Epidermal melanocyte (primary cell): ENCODE measurements at regions not wholly inside any gene's neighbourhood (a gene's known extent, or its start where the extent isn't known, plus 50 kb on each side); places are given as distances from the start of the nearest gene placed in this dataset.
"Not testable (repeated sequence)": the region's sequence is repeated elsewhere in the genome, so short reads cannot be mapped to it uniquely, and the experiment has no call there.

Experiments
- DNase-seq: peaks from one replicate; pipeline ENCODE4 v3.0.0; 2011; ENCODE audit warnings: low spot score; ENCODE audit not compliant: insufficient read length

DNA sequence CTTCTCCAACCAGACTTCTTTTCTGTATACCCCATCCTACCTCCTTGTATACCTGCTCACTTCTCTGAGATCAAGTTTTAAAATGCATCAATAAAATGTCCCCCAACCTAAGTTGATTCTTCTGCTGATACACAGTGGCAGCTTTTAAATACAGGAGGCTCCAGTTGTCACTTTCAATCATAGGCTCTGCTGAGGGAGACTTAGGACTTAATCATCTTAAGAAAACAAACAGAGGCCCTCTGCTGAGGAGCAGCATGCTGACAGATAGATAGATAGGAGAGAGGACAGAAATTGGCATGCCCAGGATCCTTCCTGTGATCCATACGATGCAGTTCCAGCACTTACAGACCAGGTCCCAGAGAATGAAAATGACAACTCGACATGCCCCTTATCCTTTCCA, 311.0 kb upstream of the PROX1 start:
- no peak for DNase-seq

DNA sequence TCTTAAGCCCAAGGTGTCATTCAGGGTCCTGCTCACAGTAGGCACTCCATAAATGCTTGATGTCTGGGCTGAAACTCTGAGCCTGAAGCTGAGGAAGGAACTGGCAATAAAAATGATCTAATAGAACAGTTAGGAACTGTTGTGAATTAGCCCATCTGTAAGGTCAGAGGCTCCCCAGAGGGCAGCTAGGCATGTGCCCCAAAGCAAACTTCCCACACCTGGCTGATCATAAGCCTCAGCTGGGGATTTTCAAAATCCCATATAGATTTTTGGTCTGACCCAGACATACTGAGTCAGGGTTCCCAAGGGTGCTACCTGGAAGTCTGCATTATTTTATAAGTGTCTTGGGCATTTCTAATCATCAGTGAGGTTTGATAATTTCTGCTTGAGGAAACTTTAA, 309.4 kb upstream of the PROX1 start:
- no peak for DNase-seq

DNA sequence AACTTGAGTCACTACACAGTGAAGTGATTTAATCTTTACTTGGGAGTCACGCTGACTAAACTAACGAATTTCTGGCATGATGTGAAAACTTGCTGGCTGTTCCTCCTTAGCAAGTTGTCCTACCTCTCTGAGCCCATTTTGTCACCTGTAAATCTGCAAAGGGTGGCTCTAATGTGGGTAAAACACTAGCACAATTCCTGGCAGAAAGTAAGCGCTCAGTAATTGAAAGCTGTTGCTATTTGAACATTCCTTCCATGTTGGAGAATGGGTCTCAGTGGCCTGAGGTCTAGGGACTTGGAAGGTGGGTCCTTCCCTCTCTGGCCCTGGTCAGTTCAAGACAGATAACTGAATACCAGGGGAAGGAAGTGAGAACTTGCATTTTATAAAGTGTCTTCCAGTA, 309.0 kb upstream of the PROX1 start:
- no peak for DNase-seq

DNA sequence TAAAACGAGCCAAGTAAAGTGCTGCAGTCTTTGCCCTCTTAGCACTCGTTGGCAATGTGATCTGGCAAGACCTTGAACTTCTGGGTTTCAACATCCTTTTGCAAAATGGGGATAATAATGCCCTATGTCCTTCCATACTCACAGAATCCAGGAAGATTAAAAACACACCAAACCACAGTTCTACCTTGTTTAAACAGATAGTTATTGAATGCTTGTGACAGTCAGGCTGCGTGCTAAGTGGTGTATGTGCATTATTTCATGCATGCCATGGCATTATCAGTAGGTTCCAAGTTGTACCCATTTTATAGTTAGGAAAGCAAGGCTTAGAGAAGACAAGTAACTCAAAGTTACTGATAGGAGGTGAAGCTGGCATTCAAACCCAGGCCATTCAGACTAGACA, 308.6 kb upstream of the PROX1 start:
- DNase-seq, result no peak

DNA sequence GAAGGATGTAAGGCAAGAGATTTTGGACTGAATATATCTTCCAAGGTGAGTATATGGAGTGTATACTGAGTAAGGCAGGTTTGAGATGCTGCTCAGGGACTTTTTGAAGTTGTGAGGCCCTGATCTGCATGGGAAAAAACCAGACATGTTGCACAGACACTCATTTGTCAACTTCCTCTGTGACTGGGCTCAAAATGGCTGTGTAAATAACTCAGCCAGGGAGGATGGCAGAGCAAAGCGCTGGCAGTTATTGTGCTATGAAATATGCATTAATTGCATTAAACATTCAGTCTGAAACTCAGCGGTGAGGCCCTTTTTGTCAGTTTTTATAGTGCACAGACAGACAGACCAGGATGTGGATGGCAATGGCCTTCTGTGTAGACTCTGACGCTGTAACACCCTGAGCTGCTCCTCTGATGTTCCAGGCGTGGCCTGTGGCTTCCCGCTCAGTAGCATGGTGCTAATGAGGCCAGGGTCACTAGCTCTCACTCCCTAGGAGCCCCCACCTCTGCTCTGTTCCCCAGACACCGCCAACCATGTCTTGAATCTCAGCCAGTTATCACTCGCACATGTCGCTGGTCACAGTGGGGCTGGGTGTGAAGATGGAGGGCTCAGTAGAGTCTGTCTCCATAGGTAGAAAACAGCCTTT, 307.0 kb upstream of the PROX1 start:
- no peak for DNase-seq

DNA sequence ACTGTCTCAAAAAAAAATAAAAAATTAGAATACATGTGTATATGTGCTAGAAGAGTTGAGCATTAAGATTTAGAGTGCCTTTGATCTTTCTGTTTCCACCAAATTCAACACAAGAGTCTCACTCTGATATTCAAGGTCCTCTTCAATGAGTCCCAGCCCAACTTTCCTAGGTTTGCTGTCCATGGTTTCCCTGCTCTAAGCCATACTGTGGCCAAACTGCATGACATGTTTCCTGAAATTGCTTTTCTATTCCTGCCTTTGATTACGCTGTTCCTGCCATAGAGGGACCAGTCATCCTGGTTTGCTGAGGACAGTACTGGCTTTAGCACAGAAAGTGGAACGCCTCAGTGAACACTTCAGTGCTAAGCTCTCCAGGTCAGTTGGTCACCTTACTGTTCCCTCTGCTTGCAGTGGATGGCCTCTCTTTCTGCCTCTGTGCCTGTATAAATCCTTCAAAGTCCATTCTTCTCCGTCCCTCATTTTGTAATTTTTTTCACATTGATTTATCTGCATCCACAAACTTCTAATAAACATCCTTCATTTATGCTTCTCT, 305.9 kb upstream of the PROX1 start:
- DNase-seq, result no peak

DNA sequence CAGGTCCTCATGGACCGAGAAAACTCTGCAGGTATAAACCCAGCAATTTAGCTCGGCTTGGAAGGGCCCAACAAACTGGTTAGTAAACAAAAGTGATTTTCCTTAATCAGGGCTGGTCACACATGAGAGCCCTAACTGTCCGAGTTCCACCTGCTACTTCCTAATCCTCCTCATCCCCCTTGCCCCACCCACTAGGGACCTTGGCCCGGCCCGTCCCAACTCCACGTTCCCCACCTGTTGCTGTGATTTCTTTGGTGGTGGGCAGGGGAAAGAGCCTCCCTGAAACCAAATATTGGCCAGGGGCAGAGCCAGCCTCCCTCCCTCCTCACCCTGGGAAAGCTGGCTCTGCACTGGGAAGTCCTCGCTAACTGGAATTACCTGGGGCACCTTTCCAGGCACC, 304.2 kb upstream of the PROX1 start:
- DNase-seq, result no peak

DNA sequence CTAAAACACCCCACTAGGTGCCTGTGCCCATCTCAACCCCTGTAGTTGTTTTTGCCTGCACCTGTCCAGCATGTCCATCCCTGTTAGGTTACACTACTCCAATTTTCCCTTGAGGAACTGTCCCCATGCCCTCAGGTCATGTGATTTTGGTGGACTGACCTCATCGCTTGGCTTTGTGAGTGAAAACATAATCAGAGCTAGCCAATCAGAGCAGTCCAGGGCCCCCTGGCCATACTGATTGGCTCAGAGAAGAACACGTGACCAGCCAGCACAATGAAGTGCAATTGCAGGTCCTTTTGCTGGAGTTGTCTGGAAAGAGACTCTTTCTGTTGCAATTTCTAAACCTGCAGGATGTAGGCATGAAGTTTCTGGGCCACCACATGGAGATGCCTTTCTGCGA, 303.3 kb upstream of the PROX1 start:
- DNase-seq, result no peak

DNA sequence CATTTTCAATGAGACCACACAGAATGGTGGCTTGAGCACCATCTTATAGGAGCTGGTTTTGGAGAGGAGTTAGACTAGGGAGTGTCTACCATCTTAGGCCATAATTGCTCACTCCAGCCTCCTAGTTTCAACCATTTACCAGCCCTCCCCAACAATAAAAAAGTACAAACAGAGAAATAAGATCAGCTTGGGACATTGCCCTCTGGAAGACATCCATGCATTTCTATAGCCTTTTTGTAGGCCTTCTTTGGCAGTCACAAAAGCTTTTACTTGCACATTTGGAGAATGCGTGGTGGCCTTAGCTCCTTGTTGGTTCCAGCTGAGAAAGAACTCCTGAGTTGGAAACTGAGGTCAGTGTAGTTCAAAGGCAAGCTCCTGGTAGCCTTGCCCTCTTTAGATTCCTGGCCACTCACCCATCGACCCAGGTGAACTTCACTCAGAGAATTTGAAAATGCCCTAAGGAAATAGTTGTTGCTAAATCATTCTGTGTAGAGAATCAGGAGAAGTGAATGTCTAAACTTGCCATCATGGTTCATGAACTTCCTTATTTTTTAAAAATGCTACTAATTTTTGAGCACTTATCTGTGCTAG, 301.7 kb upstream of the PROX1 start:
- no peak for DNase-seq

DNA sequence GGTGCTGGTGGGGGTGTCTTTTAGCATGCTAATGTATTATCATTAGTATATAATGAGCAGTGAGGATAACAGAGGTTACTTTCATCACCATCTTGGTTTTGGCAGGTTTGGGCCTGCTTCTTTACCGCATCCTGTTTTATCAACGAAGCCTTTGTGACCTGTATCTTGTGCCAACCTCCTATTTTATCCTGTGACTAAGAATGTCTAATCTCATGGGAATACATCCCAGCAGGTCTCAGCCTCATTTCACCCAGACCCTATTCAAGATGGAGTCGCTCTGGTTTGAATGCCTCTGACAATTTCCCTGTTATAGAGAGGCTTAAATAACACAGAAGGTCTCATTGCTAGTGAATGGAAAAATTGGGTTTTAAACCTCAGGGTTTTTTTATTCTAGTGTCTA, 300.8 kb upstream of the PROX1 start:
- no peak for DNase-seq

DNA sequence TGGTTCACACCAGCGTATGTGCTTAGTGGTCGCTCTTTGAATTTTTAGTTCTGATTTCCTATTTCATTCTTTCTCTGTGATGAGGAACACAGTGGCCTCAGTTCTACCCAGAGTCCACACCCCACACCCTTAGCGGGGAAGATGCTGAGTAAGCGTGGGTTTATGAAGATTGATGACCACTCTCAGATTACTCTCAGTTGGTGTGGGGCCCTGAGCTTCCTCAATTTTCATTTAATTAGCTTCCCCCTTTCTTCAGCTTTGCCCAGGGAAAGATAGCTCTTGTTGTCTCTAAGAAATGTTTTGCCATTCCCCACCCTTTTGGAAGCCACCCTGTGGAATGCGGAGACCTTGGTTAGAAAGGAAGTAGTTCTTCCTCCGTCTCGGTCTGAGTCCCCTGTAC, 299.9 kb upstream of the PROX1 start:
- no peak for DNase-seq

DNA sequence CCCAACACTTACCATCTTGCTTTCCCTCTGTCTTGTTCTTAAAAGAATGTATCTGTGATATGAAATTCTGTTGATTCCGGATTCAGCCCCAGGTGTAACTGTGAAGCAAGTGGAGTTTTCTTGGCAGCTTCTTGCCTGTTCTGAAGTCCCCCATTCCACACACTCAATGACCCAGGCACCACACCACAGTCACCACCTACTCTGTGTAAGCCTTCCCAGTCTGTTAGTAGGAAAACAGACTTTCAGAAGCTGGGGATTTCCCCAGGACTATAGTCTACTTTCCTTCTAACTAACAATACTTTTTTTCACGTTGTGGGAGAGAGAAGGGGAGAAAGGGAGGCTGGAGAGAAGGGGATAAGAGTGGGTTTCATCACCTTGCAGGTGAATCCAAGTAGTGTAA, 299.1 kb upstream of the PROX1 start:
- no peak for DNase-seq

DNA sequence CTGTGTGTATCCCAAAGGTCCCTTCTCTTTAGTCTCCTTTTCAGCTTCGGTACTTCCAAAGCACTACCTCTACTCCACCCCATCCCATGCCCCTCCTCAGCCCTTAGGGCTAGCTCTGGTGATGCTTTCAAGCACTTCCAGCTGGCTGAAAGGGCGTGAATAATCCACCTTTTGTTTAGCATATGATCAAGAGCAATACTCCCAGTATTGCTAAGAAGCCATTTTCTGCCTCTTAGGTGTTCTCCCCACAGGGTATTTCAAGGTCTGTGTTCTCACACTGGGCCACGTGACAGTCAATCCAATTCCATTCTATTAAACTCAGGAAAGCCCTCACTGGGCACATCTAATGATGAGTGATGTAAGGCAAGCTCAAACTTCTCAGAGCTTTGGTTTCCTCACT, 298.5 kb upstream of the PROX1 start:
- no peak for DNase-seq

DNA sequence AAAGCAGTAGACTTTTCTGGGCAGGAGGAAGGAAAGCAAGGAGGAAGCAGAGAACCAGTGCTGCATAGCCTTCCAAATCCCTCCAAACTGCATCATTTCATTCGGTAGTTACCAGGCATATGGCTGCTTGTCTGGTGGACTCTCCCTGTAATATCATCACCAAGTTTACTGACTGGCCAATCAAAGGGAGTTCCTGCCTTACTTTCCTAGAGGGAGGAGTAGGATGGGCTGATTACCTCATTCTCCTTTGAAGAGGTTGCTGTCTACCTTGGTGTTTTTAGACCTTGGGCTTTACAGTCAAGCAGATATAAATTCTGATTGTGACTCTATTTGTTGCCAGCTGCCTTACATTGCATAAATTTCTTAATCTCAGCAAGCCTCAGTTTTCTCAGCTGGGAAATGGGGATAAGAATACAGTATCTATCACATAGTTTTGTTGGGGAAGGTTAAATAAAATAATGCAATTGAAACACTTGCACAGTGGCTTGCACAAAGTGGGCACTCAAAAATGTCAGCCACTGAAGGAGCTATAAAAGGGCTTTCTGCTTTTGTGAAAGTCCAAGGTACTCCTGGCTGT, 297.3 kb upstream of the PROX1 start:
- no peak for DNase-seq

DNA sequence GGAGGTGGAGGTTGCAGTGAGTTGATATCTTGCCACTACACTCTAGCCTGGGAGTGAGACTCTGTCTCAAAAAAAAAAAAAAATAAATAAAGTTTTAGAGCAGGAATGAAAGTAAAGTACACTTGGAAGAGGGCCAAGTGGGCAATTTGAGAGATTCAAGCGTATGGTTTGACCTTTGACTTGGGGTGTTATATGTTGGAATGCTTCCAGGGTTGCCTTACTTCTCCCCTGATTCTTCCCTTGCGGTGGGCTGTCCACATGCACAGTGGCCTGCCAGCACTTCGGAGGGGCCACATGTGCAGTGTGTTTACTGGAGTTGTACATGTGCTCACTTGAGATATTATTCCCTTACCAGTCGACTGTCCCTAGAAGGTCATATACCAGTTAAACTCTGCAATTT, 295.5 kb upstream of the PROX1 start:
- no peak for DNase-seq

DNA sequence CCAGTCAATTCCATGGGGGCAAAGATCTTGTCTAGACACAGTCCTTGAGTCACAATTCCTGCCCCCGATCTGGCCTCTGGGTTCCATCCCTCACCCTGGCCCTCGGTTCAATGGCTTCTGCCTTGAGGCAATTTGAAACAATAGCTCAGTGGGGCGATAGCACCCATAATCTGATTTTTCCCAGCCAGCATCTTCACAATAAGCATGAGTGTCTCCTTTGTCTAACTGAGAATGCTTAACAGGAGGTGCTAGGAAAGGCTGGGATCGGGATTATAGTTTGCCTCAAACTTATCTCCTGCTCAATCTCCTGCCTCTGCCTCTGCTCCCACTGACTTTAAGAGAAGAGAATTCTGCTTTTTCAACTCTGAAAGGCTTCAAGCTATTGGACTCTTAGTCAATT, 293.9 kb upstream of the PROX1 start:
- DNase-seq, result no peak

DNA sequence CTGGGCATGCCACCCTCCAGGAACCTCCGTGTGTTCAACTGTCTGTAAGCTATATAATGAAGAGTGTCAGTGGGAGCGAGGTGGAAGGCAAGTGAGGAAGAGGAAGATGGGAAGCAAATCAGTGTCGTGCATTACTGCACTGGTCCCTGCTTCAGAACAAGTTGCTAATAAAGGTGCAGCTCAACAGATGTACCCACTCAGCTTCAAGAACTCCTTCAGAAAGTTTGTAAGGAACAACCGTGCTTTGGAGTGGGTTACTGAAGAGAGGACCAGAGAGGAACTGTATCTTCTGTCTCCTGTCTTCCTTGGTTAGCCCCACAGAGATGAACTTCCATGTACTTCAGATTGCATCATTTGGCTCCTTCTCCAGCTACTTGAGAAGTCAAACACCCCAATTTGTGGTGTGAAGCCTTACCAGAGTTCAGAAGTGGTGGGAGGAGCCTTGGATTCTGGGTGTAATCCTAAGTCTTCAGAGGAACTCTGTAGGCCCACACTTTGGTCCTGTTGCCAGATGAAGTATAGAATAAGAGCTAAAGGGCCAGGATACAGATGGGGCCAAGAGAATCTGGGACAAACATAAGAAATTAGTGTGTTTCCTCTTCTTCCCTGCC, 290.5 kb upstream of the PROX1 start:
- DNase-seq, result no peak

DNA sequence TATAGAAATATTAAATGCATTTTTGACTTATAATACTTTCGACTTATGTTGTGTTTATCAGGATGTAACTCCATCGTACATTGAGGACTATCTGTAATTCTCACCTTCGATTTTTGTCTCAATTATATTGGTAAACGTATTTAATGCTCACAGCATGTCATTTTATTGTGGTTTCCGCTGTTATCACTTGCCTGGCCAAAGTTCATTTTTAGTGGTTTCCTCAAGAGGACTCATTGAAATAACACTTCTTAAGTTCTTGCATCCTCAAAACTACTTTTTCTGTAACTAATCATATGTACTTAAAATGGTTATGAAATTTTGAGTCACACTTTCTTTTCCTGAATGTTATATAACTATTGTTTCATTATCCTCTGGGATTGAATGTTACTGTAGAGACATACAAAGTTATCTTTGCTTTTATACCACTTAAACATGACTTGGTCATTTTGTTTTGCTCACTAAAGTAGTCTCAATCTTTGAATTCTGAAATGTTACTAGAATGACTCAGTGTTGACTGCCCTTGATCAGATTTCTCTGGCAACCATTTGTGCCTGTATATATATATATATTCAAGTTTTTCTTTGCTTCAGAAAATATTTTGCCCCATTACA, 289.6 kb upstream of the PROX1 start:
- DNase-seq, result no peak

DNA sequence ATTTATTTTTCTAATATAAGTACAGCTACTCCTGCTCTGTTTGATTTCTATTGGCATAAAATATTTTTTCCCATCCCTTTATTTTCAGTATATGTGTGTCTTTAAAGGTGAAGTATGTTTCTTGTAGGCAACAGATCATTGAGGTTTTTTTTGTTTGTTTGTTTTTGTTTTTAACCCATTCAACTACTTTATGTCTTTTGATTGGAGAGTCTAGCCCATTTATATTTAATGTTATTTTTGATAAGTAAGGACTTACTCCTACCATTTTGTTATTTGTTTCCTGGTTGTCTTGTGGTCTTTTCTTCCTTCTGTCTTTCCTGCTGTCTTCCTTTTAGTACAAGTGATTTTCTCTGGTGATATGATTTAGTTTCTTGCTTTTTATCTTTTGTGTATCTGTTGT, 285.1 kb upstream of the PROX1 start:
- DNase-seq, result no peak

DNA sequence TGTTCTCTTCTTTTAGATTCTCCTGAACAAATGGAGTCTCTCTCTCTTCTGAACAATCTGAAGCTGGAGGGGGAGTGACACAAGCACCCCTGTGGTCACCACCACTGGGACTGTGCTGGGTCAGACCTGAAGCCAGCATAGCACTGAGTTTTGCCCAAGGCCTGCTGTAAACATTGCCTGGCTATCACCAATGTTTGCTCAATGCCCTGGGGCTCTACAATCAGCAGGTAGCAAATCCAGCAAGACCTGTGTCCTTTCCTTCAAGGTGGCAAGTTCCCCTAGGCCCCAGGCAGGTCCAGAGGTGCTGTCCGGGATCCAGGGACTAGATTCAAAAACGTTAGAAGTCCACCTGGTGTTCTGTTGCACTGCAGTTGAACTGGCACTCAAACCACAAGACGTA, 282.8 kb upstream of the PROX1 start:
- no peak for DNase-seq

DNA sequence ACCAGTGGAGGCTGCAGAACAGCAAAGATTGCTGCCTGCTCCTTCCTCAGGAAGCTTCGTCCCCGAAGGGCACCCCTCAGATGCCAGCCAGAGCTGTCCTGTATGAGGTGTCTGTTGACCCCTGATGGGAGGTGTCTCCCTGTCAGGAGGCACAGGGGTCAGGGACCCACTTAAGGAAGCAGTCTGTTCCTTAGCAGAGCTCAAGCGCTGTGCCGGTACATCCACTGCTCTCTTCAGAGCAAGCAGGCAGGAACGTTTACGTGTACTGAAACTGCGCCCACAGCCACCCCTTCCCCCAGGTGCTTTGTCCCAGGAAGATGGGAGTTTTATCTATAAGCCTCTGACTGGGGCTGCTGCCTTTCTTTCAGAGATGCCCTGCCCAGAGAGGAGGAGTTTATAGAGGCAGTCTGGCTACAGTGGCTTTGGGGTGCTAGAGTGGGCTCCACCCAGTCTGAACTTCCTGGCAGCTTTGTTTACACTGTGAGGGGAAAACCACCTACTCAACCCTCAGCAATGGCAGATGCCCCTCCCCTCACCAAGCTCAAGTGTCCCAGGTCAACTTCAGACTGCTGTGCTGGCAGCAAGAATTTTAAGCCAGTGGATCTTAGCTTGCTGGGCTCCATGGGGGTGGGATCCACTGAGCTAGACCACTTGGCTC, 275.8 kb upstream of the PROX1 start:
- DNase-seq, result not testable (repeated sequence)

DNA sequence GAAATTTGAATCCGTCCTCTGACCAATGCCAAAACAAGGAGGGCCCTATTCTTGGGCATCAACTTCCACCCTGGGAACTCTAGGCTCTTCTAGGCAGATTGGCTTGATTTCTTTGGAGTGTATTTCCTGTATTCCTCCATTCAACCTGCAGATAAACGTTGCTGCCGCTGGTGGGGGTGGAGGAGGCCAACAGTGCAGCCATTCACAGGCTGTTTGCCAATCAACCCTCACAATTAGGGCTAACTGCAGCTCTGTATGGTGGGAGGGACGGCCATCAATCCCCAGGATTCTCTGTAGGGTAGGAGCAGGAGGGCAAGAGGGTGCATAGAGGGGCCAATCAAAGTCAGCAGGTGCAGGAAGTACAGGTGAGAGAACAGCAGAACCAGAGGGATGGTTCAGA, 273.1 kb upstream of the PROX1 start:
- DNase-seq, result no peak
